NCI-H446 (cell line): ENCODE measurements at regions not wholly inside any gene's neighbourhood (a gene's known extent, or its start where the extent isn't known, plus 50 kb on each side); places are given as distances from the start of the nearest gene placed in this dataset.
"Not testable (repeated sequence)": the region's sequence is repeated elsewhere in the genome, so short reads cannot be mapped to it uniquely, and the experiment has no call there.

ENCODE experiments used
- DNase-seq, 2 experiments: peaks; one replicate each; lab custom pipeline; 2025; lab: John Stamatoyannopoulos, UW

GRCh38 chr2:2662847-2663356 is 331.8 kb upstream of the MYT1L start:
- no peak for DNase-seq

- no peak for DNase-seq
Measured at GRCh38 chr2:2662037-2662846, 331.2 kb upstream of the MYT1L start.

GRCh38 chr2:2660789-2661355 is 329.8 kb upstream of the MYT1L start:
- DNase-seq = no peak

GRCh38 chr2:2657121-2657962 is 326.3 kb upstream of the MYT1L start:
- DNase-seq = no peak

GRCh38 chr2:2656115-2657011 is 325.3 kb upstream of the MYT1L start:
- DNase-seq = no peak

- no peak for DNase-seq
Measured at GRCh38 chr2:2655453-2656114, 324.5 kb upstream of the MYT1L start.

- DNase-seq = no peak
Measured at GRCh38 chr2:2653231-2653630, 322.2 kb upstream of the MYT1L start.

- no peak for DNase-seq
Measured at GRCh38 chr2:2650608-2651375, 319.7 kb upstream of the MYT1L start.

GRCh38 chr2:2649109-2650072 is 318.3 kb upstream of the MYT1L start:
- DNase-seq = no peak

- no peak for DNase-seq
Measured at GRCh38 chr2:2648094-2648493, 317.0 kb upstream of the MYT1L start.

GRCh38 chr2:2647141-2647541 is 316.1 kb upstream of the MYT1L start:
- DNase-seq = no peak

GRCh38 chr2:2646433-2647051 is 315.5 kb upstream of the MYT1L start:
- DNase-seq = no peak

- no peak for DNase-seq
Measured at GRCh38 chr2:2645162-2645855, 314.2 kb upstream of the MYT1L start.

- not testable (repeated sequence) for DNase-seq
Measured at GRCh38 chr2:2644751-2645150, 313.7 kb upstream of the MYT1L start.

GRCh38 chr2:2644040-2644439 is 313.0 kb upstream of the MYT1L start:
- no peak for DNase-seq

GRCh38 chr2:2642906-2643890 is 312.1 kb upstream of the MYT1L start:
- DNase-seq = no peak
